EH (cell line): ENCODE measurements at regions not wholly inside any gene's neighbourhood (a gene's known extent, or its start where the extent isn't known, plus 50 kb on each side); places are given as distances from the start of the nearest gene placed in this dataset.

ENCODE experiments used
- DNase-seq: peaks from one replicate; pipeline ENCODE4 v3.0.0-alpha.2; 2015; ENCODE audit warnings: low read depth

DNA sequence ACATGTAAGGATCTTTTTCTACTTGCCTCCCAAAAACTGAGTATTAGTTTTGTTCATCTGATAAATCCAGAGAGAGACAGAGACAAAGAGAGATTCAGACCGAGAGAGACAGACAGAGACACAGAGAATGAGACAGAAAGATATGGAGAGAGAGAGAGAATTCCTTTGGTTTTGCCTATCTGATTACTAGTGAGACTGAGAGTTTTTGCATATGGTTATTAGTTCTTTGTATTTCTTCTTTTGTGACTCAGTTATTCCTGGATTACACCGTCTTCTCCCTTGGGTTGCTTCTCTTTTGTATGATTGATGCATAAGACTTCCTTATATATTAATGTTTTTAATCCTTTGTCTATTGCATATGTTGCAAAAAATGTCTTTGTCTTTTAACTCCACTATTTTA is 91.2 kb upstream of the SPATA31C2 start:
- DNase-seq, result no peak

DNA sequence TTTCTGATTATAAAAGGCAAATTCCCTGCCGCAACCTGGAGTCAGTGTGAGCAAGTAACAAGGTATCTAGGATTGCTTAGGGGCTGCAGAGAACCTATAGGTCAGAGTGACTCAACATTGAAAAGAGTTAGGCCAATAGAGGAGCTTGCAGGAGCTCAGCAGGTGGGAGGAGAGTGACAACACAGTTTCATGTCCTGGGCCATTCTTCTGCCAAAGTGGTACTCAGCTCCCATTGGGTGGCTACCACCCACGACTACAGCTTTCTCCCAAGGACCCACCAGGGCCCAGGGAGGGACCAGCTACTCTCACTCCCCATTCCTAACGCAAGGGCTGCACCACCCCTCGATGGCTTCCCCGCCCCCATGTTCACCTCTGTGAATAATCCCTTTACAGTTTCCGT is 86.7 kb upstream of the SPATA31C2 start:
- DNase-seq, result no peak

DNA sequence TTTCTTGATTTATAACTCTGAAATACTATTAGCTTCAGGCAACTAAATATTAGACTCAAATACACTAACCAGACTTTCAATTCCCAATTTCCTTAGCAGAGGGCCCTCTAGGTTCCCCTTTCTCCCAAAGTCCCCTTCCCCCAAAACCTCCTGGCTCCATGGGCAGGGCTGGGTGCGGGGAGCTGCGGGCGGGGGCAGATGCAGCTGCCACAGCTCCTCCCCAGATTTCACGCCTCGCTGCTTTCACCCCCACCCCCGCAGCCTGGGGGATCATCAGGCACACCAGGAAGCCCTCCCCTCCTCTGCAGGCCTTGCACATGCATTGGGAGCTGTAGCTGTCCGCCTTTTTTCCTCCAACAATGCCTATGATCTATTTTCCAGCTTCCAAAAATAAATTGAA is 82.8 kb upstream of the SPATA31C2 start:
- DNase-seq, result no peak

DNA sequence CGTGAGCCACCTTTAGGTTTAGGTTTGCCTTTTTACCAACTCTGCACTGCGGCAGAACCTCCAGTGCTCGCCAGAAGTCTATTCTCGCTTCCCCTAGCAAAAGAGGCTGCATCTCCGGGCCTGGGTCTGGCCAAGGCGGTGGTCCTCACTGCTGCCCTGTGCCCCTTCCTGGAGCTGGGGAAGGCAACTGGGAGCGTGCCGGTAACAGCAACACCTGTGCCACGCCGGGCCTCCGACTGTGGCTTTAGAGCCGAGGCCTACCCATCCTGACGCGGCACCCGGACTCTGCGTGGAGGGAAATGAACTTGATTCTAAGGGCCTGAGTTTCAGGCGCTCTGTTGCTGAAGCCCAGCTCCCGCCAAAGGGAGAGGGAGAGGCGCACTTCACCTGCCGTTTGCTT is 82.4 kb upstream of the SPATA31C2 start:
- no peak for DNase-seq

DNA sequence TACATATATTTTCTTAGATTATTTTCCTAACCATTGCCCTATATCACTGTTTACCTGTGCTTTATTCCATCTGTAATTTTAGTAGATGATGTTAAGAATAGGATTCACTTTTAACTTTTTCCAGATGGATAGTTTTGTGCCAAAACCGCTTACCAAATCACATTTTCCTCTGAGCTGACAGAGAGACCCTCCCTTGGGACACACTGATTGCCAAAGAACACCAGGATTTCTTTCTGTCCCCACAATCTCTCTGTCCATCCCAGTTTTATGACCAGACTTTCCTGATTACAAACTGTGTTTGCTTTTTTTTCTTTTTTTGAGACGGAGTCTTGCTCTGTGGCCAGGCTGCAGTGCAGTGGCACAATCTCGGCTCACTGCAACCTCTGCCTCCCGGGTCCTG is 81.3 kb upstream of the SPATA31C2 start:
- no peak for DNase-seq

DNA sequence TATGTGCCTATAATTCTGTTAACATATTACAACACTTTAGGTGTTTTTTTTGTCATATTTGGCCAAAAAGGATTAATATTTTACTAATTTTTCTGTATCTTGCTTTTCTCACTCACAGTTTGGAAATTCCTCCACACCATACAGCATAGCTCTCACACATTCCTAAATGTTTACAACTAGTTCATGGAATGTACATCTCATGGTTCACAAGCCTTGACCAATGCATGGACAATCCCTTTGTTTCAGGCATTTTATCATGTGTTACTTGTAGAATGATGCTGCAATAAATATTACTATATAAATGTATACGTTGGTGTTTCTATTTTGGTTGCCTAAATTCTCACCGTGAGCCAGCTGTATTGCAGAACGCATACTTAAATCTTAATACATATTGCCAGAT is 80.5 kb upstream of the SPATA31C2 start:
- peak; percentile 61 for DNase-seq

DNA sequence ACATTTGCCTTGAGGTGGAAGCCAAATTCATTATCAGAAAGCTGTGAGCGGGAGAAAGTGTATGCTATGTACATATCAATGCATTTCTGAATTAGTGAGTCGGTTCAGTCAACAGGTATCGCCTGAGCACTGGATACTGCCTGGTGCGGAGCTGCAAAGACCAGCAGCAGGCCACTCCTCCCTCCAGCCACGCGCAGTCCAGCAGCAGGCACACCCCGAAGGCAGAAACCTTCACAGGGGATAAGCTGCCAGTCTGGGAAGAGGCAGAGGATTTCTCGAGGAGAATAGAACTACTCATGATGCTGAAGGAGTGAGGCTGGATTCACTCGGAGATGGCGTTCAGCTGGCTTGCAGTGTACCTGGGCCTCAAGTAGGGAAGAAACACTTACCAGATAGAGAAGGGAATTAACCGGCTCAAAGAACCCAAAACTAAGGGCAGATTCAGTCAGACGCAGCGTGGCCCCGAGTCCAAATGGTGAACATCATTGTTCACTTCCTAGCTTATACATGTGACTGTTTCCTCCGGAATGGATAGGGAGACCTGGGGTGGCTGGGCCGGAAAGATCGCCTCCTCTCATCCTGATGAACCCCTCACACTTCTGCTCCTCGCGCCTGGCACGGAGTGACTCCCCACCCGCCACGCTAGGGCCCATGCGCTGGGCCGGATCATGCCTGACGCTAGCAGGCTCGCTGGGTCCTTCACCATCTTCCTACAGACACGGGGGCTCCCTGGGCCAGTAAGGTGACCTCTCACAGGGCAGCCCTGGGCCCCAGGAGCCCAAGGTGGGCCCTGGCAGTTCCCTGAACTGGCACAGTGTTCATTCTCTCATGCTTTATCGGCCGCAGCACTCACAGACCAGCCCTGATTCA is 78.1 kb upstream of the SPATA31C2 start:
- DNase-seq, result no peak

DNA sequence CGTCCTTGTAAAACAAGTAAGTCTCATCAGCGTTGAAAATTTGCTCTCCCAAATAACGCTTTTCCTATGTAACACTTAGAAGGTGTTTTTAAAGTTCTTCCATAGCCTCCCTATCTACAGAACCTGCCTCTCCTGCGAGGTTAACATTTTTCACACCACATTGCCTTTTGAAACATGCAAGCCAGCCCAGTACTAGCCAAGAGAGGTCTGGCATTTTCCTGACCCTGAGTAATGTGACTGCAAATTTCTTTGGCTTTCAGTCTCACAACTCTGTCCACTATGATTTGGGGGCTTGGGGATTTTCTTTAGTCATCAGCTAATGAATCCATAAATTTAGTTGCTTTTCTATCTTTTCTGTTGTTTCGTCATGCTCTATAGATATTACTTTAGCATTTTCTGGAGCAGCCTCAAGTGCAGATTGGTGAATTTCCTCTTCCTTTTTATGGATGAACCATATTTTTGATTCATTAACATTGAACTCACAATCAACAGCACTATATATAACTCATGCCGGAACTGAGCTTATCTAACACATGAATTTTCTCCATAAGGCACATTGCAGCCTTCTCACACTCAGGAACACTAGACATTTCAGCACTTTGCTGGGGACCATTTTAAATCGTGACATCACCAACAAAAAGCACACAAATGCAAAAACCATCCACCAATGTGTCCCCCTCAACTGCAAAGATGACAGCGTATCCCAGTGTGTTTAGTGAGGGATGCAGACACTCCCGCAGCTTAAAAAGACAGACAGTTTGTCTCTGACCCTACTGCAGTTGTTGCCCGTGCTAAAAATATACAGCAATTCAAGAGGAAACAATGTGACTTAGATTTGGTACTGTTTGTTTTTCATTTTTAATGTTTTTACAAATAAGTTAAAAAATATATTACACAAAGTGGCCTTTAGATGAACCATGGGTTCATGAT is 77.2 kb upstream of the SPATA31C2 start:
- DNase-seq, result no peak

DNA sequence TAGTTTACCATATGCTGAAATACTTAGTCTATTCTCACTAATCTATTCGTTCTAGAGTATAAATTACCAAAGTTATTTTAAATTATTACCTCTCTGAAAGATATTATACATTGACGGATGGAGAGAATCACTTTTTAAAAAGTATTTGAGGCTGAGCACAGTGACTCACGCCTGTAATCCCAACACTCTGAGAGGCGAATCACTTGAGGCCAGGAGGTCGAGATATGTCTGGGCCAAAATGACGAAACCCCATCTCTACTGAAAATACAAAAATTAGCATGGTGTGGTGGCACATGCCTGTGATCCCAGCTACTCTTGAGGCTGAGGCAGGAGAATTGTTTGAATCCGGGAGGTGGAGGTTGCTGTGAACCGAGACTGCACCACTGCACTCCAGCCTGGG is 64.0 kb upstream of the SPATA31C2 start:
- DNase-seq, result no peak

DNA sequence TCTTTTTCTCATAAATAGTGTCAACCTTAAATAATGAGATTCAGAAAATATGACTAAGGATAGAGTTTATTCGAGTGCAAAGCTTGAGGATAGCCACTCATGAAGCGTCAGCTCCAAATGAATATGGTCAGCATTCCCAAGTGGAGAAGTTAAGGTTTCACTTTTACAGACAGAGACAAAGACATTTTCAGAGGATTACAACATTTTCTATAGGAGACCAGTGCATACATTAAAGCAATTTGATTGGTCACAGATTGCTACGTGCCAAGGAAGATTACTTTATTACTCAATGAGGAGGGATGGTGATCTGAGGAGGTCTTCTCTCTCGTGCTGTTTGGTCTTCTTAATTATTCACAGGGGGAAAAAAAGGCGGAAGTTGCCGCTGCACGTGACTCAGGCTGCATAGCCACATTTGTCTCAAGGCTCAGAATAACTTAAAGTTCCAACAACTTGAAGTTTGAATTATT is 60.1 kb upstream of the SPATA31C2 start:
- peak; percentile 75 for DNase-seq

DNA sequence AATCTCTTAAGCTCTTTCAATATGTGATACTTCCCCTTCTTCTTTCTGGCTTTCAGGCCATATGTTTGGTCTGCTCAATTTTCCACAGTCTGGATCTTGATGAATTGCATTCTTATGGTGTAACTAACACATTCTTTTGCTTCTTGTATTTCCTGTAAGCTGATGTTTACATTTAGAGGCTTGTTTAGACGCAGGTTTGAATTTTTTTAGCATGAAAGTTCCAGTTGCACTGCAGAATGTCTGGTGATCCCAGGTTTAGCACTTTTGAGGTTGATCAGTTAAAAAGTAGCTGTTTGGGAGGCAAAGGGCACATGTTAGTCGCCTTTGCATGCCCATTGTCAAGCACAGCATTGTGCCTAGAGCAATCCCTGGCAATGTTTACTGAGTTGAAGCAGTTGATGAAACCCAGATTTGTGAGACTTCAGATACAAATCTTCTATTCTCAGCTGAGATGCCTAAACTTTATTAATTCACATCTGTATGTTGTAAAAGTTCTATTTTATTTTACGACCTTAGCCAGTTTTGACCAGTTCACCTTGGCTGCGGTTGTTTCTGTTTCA is 59.6 kb upstream of the SPATA31C2 start:
- peak; percentile 91 for DNase-seq

DNA sequence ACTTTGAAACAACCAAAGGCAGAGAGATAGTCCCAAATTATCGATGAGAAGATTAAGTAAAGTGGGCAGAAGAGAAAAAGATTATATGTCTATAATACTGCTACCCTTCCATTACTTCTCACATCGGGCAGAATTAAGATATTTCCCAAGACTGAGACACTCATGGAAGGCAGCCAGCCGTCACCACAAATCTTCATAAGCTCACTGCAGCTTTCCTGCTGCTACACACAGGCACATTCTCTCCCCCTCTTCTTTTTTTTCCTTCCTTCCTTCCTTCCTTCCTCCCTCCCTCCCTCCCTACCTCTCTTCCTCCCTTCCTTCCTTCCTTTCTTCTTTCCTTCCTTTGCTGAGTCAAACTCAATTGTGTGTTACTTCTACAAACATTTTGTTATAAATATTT is 58.7 kb upstream of the SPATA31C2 start:
- DNase-seq, result peak; percentile 84

DNA sequence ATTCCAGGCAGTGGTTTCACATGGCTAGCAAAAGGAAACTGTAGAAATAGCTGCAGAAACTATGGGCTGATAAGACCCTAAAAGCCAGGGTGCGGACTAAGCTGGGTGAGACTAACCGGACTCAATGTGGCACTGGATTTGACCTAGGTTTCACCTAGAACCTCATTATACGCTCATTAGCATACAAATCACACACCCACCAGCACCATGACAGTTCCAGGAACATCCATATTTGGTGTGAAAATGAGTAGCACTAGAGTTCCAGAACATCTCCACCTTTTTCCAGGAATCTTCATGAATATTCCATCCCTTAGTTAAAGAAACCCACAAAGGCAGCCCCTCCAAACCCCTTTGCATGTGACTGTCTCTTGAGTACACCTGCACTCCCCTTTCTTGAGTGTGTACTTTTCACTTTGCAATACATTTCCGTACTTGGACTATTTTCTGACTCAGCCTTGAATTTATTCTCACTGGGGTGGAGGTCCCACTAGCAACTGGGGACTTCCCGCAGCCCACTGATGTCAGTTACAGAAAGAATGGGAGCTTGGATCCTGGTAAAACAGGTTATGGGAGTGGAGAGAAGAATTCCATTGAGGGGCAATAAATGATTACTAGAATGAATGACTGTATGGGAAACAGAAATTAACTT is 58.0 kb upstream of the SPATA31C2 start:
- no peak for DNase-seq

DNA sequence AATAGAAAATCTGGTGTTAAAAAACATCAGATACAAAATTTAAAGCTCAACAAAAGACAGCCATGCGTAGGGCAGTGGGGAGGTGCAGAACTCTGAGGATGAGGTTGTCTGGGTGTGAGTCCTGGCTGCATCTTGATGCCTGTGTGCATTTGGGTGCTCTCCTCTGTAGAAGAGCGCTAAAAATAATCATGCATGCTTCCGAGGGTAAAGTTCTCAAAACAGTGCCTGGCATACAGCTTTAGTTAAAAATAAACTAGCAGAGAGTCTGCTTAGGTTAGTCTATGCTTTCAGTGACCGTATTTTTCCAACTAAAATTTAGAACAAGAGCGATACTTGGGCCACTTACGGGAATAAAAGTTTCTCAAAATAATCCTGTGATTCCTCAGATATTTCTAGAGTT is 55.5 kb upstream of the SPATA31C2 start:
- no peak for DNase-seq

DNA sequence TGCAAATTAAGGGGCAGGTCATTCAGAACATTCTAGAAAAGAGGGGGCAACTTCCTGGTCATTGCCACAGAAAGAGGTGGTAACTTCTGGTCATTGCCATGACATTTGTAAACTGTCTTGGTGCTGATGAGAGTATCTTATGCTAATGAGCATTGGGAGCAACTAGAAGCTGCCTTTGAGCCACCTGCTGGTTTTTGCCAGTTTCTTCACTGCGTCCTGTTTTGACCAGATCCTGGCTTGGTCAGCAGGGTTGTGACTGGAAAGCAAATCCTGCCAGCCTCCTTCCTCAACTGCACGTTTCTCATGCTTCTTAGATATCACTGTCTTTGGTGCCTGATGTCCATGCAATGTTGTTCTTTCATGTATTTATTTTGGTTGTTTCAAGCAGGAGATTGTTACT is 53.2 kb upstream of the SPATA31C2 start:
- DNase-seq, result no peak

DNA sequence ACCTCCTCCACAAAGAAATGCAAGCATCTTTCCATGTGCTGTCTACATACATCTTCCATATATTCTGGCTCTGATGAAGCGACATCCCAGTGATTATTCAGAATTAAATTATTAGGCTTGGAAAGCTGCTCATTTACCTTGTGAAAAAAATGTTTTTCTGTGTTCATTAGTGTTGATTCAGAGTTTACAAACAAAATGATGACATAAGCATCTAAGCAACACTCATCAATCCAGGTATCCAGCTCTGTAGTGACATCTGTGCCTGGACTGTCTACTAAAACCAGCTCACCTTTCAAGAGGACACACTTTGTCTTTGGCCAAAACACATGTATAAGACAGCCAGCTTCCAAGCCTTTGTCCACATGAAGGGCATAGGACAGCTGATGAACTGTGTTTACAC is 51.1 kb upstream of the SPATA31C2 start:
- DNase-seq, result no peak
